GM21737 (cell line): ENCODE measurements at regions not wholly inside any gene's neighbourhood (a gene's known extent, or its start where the extent isn't known, plus 50 kb on each side); places are given as distances from the start of the nearest gene placed in this dataset.

Source experiments
- ATAC-seq: cut with Tn5 transposase; IDR thresholded peaks from one replicate; pipeline ENCODE4 v1.9.1; 2021; ENCODE audit warnings: mild to moderate bottlenecking, moderate library complexity; ENCODE audit not compliant: unreplicated experiment

- ATAC-seq: no peak
Observed at GRCh38 chr3:189554868-189555557, 76.2 kb upstream of the TP63 start.

GRCh38 chr3:189555558-189555881, 75.7 kb upstream of the TP63 start:
- ATAC-seq: no peak

GRCh38 chr3:189557824-189558223, 73.4 kb upstream of the TP63 start:
- no peak for ATAC-seq

- ATAC-seq: no peak
Observed at GRCh38 chr3:189561256-189561655, 69.9 kb upstream of the TP63 start.

- ATAC-seq: peak; percentile 90
Observed at GRCh38 chr3:189563853-189564563, 67.2 kb upstream of the TP63 start.

- no peak for ATAC-seq
Observed at GRCh38 chr3:189566550-189567130, 64.5 kb upstream of the TP63 start.

- ATAC-seq: no peak
Observed at GRCh38 chr3:189567322-189567721, 63.9 kb upstream of the TP63 start.

GRCh38 chr3:189567766-189568420, 63.3 kb upstream of the TP63 start:
- ATAC-seq: no peak

- ATAC-seq: no peak
Observed at GRCh38 chr3:189568961-189569360, 62.2 kb upstream of the TP63 start.

- ATAC-seq: no peak
Observed at GRCh38 chr3:189569473-189569872, 61.7 kb upstream of the TP63 start.

GRCh38 chr3:189570916-189571315, 60.3 kb upstream of the TP63 start:
- ATAC-seq: peak; percentile 47

GRCh38 chr3:189572249-189572648, 58.9 kb upstream of the TP63 start:
- no peak for ATAC-seq

GRCh38 chr3:189573004-189573403, 58.2 kb upstream of the TP63 start:
- no peak for ATAC-seq

- ATAC-seq: no peak
Observed at GRCh38 chr3:189576486-189576885, 54.7 kb upstream of the TP63 start.

GRCh38 chr3:189577050-189577951, 53.9 kb upstream of the TP63 start:
- ATAC-seq: no peak

- no peak for ATAC-seq
Observed at GRCh38 chr3:189580190-189580589, 51.0 kb upstream of the TP63 start.
